HG02623 (cell line): ENCODE measurements at regions not wholly inside any gene's neighbourhood (a gene's known extent, or its start where the extent isn't known, plus 50 kb on each side); places are given as distances from the start of the nearest gene placed in this dataset.

ENCODE experiments used
- ATAC-seq: cut with Tn5 transposase; IDR thresholded peaks from one replicate; pipeline ENCODE4 v1.9.1; 2021; ENCODE audit warnings: moderate library complexity; ENCODE audit not compliant: unreplicated experiment

- no peak for ATAC-seq
Measured at GRCh38 chr20:4560667-4561066, 125.6 kb upstream of the PRNP start.

GRCh38 chr20:4559906-4560305 is 126.3 kb upstream of the PRNP start:
- no peak for ATAC-seq

- no peak for ATAC-seq
Measured at GRCh38 chr20:4559106-4559505, 127.2 kb upstream of the PRNP start.

- ATAC-seq: no peak
Measured at GRCh38 chr20:4556781-4557180, 129.5 kb upstream of the PRNP start.

- no peak for ATAC-seq
Measured at GRCh38 chr20:4555188-4555890, 130.9 kb upstream of the PRNP start.

GRCh38 chr20:4554346-4554745 is 131.9 kb upstream of the PRNP start:
- no peak for ATAC-seq

GRCh38 chr20:4552075-4552640 is 134.1 kb upstream of the PRNP start:
- no peak for ATAC-seq

GRCh38 chr20:4550740-4551139 is 135.5 kb upstream of the PRNP start:
- ATAC-seq: no peak

- ATAC-seq: no peak
Measured at GRCh38 chr20:4549711-4550259, 136.5 kb upstream of the PRNP start.

- no peak for ATAC-seq
Measured at GRCh38 chr20:4548552-4548951, 137.7 kb upstream of the PRNP start.

GRCh38 chr20:4546786-4547185 is 139.5 kb upstream of the PRNP start:
- no peak for ATAC-seq

GRCh38 chr20:4546342-4546741 is 139.9 kb upstream of the PRNP start:
- ATAC-seq: no peak

- no peak for ATAC-seq
Measured at GRCh38 chr20:4545526-4545925, 140.7 kb upstream of the PRNP start.

- no peak for ATAC-seq
Measured at GRCh38 chr20:4544765-4545164, 141.5 kb upstream of the PRNP start.

- no peak for ATAC-seq
Measured at GRCh38 chr20:4542270-4542669, 144.0 kb upstream of the PRNP start.

GRCh38 chr20:4534315-4534714 is 151.9 kb upstream of the PRNP start:
- ATAC-seq: no peak

- ATAC-seq: no peak
Measured at GRCh38 chr20:4533368-4534133, 152.7 kb upstream of the PRNP start.

GRCh38 chr20:4532772-4533171 is 153.5 kb upstream of the PRNP start:
- no peak for ATAC-seq

GRCh38 chr20:4524792-4525191 is 161.5 kb upstream of the PRNP start:
- ATAC-seq: no peak

- no peak for ATAC-seq
Measured at GRCh38 chr20:4524307-4524706, 161.9 kb upstream of the PRNP start.

GRCh38 chr20:4522310-4522709 is 163.9 kb upstream of the PRNP start:
- no peak for ATAC-seq
